ENCODE measurements at regions not wholly inside any gene's neighbourhood (a gene's known extent, or its start where the extent isn't known, plus 50 kb on each side); places are given as distances from the start of the nearest gene placed in this dataset.

DNA sequence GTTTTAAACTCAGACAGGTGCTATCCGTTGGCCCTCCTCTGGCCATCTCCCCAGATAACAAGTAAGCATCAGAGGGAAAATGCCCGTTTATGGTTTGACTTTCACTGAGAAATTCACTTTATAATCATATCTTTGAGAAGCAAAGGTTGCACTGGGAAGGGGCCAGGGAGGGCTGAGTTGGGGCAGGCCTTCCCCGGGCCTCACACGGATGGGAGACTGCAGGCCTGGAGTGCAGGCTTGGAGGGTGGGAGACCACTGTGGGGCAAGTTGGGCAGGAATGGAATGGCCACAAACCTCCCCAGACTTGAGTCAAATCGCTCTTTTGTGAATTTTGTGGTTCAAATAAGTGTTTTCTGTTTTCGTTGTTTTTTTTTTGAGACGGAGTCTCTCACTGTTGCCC lies 451.7 kb downstream of the TSHZ3 start:
- Histone ChIP-seq H3K27ac (peak overlapping the region; percentile 99), H3K36me3 (no peaks in the 10 kb centered on the region), H3K4me1 (ENCODE audit: low read depth) (peaks cover 52% of the 10 kb centered on the region), H3K9me3 (ENCODE audit: low read depth) (no peaks in the 10 kb centered on the region), H3K4me3 (no peak overlapping the region), H3K27me3 (no peaks in the 10 kb centered on the region)
- TF ChIP-seq, protein P1, sequence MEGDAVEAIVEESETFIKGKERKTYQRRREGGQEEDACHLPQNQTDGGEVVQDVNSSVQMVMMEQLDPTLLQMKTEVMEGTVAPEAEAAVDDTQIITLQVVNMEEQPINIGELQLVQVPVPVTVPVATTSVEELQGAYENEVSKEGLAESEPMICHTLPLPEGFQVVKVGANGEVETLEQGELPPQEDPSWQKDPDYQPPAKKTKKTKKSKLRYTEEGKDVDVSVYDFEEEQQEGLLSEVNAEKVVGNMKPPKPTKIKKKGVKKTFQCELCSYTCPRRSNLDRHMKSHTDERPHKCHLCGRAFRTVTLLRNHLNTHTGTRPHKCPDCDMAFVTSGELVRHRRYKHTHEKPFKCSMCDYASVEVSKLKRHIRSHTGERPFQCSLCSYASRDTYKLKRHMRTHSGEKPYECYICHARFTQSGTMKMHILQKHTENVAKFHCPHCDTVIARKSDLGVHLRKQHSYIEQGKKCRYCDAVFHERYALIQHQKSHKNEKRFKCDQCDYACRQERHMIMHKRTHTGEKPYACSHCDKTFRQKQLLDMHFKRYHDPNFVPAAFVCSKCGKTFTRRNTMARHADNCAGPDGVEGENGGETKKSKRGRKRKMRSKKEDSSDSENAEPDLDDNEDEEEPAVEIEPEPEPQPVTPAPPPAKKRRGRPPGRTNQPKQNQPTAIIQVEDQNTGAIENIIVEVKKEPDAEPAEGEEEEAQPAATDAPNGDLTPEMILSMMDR (IDR thresholded peaks at IDR 0.05; ENCODE audit: low read depth, low read length) = no peak
- DNase-seq (ENCODE audit: low read depth in 1 of 2, low spot score in 1 of 2) = no peak

DNA sequence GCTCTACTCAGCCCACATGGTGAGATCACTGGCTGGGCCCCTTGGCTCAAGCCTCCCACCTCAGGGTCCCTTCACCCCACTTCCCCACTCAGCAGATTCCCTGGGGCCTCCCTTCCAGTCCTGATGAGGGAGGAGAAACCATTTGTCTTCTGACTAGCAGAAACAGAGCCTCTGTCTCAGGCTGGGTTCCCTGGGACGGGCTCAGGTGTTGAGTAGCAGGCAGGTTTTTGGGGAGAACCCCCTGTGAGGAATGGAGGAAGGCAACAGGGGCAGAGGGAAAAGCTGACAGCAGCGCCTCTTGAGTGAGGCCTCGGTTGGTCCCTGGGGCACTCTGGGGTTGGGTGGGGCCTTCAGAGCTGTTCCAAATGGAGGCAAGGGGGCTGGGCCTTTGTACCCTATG lies 452.2 kb downstream of the TSHZ3 start:
- peak overlapping the region; percentile 99 for H3K27ac ChIP-seq

DNA sequence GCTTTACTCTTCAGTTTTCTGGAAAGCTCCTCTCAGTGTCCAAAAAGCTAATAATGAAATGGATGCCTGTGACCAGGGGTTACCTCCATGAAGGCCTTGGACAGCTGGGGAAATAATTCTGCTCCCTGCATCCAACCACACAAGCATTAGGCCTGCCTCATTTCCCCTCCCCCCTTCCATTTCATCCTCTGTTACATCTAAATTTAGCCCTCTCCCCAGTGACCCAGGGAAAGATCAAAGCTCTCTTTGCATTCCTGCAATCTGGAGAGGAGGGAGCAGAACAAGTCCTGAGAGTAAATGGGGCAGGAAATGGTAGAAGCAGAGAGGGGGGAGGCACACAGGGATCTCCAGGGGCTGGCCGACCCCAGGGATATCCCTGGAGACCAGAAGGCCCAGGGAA lies 452.7 kb downstream of the TSHZ3 start:
- Histone ChIP-seq H3K4me3 (no peak overlapping the region), H3K36me3 (no peaks in the 10 kb centered on the region), H3K9me3 (ENCODE audit: low read depth) (no peaks in the 10 kb centered on the region), H3K4me1 (ENCODE audit: low read depth) (peaks cover 52% of the 10 kb centered on the region), H3K27ac (peak overlapping the region; percentile 99), H3K27me3 (no peaks in the 10 kb centered on the region)
- peak in 1 of 2 donors; percentile 92 for DNase-seq (ENCODE audit: low read depth in 1 of 2, low spot score in 1 of 2)
- TF ChIP-seq, protein P1 (IDR thresholded peaks at IDR 0.05; ENCODE audit: low read depth, low read length) = no peak

More for the DNA sequence above, 452.2 kb downstream of the TSHZ3 start:
- H3K4me1 ChIP-seq (ENCODE audit: low read depth) = peaks cover 52% of the 10 kb centered on the region
- H3K36me3 ChIP-seq = no peaks in the 10 kb centered on the region
- no peak overlapping the region for H3K4me3 ChIP-seq
- TF ChIP-seq, protein P1 (IDR thresholded peaks at IDR 0.05; ENCODE audit: low read depth, low read length) = no peak
- H3K27me3 ChIP-seq = no peaks in the 10 kb centered on the region
- no peaks in the 10 kb centered on the region for H3K9me3 ChIP-seq (ENCODE audit: low read depth)
- DNase-seq (ENCODE audit: low read depth in 1 of 2, low spot score in 1 of 2) = no peak

DNA sequence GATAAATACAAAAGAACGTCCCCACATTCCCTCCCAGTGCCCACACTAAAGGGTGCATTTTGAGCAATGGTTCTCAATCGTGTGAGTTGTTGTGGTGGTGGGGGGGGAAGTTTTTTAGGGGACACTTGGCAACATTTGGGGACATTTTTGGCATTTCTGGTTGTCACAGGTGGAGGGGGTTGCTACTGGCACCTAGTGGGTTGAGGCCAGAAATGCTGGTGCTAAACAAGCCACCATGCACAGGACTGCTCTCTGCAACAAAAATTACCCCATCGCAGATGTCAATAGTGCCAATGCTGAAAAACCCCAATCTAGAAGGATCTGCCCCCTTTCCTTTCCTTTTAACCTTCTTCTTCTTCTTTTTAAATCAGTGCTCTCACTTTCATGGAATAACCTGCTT lies 453.3 kb downstream of the TSHZ3 start:
- H3K27me3 ChIP-seq = no peaks in the 10 kb centered on the region
- no peak for DNase-seq (ENCODE audit: low read depth in 1 of 2, low spot score in 1 of 2)
- TF ChIP-seq, protein P1 (IDR thresholded peaks at IDR 0.05; ENCODE audit: low read depth, low read length) = no peak
- H3K36me3 ChIP-seq = no peaks in the 10 kb centered on the region
- H3K9me3 ChIP-seq (ENCODE audit: low read depth) = no peaks in the 10 kb centered on the region
- peaks cover 46% of the 10 kb centered on the region for H3K4me1 ChIP-seq (ENCODE audit: low read depth)
- peak overlapping the region; percentile 99 for H3K27ac ChIP-seq
- H3K4me3 ChIP-seq = no peak overlapping the region

DNA sequence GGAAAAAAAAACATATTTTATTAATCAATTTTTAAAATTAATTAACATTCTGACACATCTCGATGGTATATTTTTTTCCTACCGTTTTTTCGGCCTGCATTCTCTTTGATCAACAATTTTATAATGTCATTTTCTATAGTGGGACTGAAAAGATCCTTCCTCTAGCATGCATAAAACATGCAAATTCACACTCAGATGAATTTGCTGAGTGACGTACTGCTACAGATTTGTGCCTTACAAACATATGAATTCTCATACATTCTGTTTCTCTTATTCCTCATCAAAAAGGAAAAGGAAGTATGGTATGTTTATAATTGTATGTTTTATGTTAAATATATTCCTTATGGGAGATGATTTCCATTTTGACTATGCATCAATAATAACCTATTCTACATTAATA lies 458.2 kb downstream of the TSHZ3 start:
- no peak overlapping the region for H3K4me3 ChIP-seq
- TF ChIP-seq, protein P1 (IDR thresholded peaks at IDR 0.05; ENCODE audit: low read depth, low read length) = no peak
- no peak for DNase-seq (ENCODE audit: low read depth in 1 of 2, low spot score in 1 of 2)
- H3K9me3 ChIP-seq (ENCODE audit: low read depth) = no peaks in the 10 kb centered on the region
- H3K27ac ChIP-seq = no peak overlapping the region
- H3K4me1 ChIP-seq (ENCODE audit: low read depth) = peaks cover 11% of the 10 kb centered on the region
- H3K27me3 ChIP-seq = no peaks in the 10 kb centered on the region
- H3K36me3 ChIP-seq = no peaks in the 10 kb centered on the region

DNA sequence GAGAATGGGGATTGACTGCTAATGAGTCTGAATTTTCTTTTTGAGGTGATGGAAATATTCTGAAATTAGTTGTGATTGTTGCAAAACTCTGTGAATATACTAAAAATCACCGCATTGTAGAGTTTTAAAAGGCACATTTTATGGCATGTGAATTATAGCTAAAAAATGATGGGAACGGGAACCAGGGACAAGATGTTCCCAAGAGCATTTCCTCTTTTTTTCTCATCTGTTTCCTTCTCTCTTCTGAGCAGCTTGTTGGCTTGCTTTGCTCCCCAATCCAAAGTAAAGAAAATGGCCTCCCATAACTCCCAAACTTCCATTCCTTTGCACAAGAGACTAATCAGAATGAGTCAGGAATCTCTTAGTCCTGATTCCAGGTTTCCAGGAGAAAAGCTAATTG lies 459.2 kb downstream of the TSHZ3 start:
- no peak for DNase-seq (ENCODE audit: low read depth in 1 of 2, low spot score in 1 of 2)
- TF ChIP-seq, protein P1 (IDR thresholded peaks at IDR 0.05; ENCODE audit: low read depth, low read length) = no peak
- Histone ChIP-seq H3K4me1 (ENCODE audit: low read depth) (peaks cover under 1% of the 10 kb centered on the region), H3K36me3 (no peaks in the 10 kb centered on the region), H3K9me3 (ENCODE audit: low read depth) (no peaks in the 10 kb centered on the region), H3K27ac (no peak overlapping the region), H3K4me3 (no peak overlapping the region), H3K27me3 (no peaks in the 10 kb centered on the region)
